Spleen (tissue), 7 donors: ENCODE measurements at regions not wholly inside any gene's neighbourhood (a gene's known extent, or its start where the extent isn't known, plus 50 kb on each side); places are given as distances from the start of the nearest gene placed in this dataset.

Experiments used
- CTCF ChIP-seq, 11 experiments: fragments of 200-600 bp in 7 of 11; fragments of 450-650 bp in 4 of 11; sonication (generic) in 4 of 11; IDR thresholded peaks in 8 of 11; conservative IDR thresholded peaks in 3 of 11; 1 replicate in 7 of 11; 2 replicates in 4 of 11; pipeline versions ENCODE4 v1.4.0 to v1.8.0; 2016 to 2021; ENCODE audit warnings: antibody characterized with exemption in 11 of 11, inconsistent platforms in 4 of 11, mild to moderate bottlenecking in 1 of 11
- POLR2A ChIP-seq, 3 donors: fragments of 450-650 bp; IDR thresholded peaks; one replicate each; pipeline ENCODE4 v1.5.1; 2017; ENCODE audit warnings: antibody characterized with exemption in 3 of 3, mild to moderate bottlenecking in 1 of 3
- POLR2AphosphoS5 ChIP-seq, 3 donors: sonication (generic); formaldehyde crosslinking; IDR thresholded peaks; one replicate each; pipeline ENCODE4 v1.5.1; 2017; ENCODE audit warnings: antibody characterized with exemption in 3 of 3
- donor health status: DM: no; HTN: no; CAD: no; lungs with moderate emphysema.
- donor health status: DM: no; HTN: no; CAD: no.
- donor health status: DM: no; HTN: no; CAD: no.

GRCh38 chr6:126103993-126104392 lies 117.7 kb downstream of the TRMT11 start:
- TF ChIP-seq CTCF (IDR thresholded peaks at IDR 0.05 in 8 of 11, conservative IDR thresholded peaks at IDR 0.05 in 3 of 11) (no peak), POLR2A (IDR thresholded peaks at IDR 0.05) (no peak), POLR2AphosphoS5 (IDR thresholded peaks at IDR 0.05) (no peak)
